Stomach (tissue), 8 donors: ENCODE measurements at regions not wholly inside any gene's neighbourhood (a gene's known extent, or its start where the extent isn't known, plus 50 kb on each side); places are given as distances from the start of the nearest gene placed in this dataset.

Experiments used
- DNase-seq, 2 donors: peaks; one replicate each; pipeline versions ENCODE4 v3.0.0 to v3.0.0-alpha.2; 2013 to 2019
- H3K27ac ChIP-seq, 5 donors: fragments of 200-600 bp in 4 of 5; sonication (generic) in 4 of 5; one replicate each; pipeline ENCODE4 v1.5.1; 2013 to 2019; ENCODE audit warnings: mild to moderate bottlenecking in 1 of 5, moderate library complexity in 1 of 5
- H3K27me3 ChIP-seq, 3 donors: fragments of 200-600 bp; sonication (generic); one replicate each; pipeline ENCODE4 v1.5.1; 2017 to 2019; ENCODE audit warnings: mixed run types in 1 of 3
- H3K36me3 ChIP-seq, 4 donors: fragments of 200-600 bp; sonication (generic); 1 replicate in 3 of 4; 2 replicates in 1 of 4; pipeline ENCODE4 v1.5.1; 2016 to 2019
- H3K4me1 ChIP-seq, 4 donors: fragments of 200-600 bp; sonication (generic); one replicate each; pipeline ENCODE4 v1.5.1; 2016 to 2019
- H3K4me3 ChIP-seq, 4 donors: fragments of 200-600 bp; sonication (generic) in 3 of 4; one replicate each; pipeline ENCODE4 v1.5.1; 2016 to 2019; ENCODE audit warnings: mild to moderate bottlenecking in 1 of 4
- H3K9me3 ChIP-seq, 4 donors: fragments of 200-600 bp; sonication (generic); one replicate each; pipeline ENCODE4 v1.5.1; 2016 to 2019
- CTCF ChIP-seq, 7 experiments: fragments of 450-650 bp in 4 of 7; fragments of 200-600 bp in 3 of 7; sonication (generic) in 3 of 7; IDR thresholded peaks; one replicate each; pipeline ENCODE4 v1.5.1; 2016 to 2019; ENCODE audit warnings: antibody characterized with exemption in 7 of 7, control low read depth in 2 of 7, mild to moderate bottlenecking in 1 of 7
- EP300 ChIP-seq: sonication (generic); formaldehyde crosslinking; IDR thresholded peaks from one replicate; pipeline ENCODE4 v1.6.1; 2017; ENCODE audit warnings: antibody characterized with exemption
- POLR2A ChIP-seq, 4 donors: fragments of 450-650 bp; IDR thresholded peaks; one replicate each; pipeline ENCODE4 v1.6.1; 2016; ENCODE audit warnings: antibody characterized with exemption in 4 of 4, control low read depth in 2 of 4, mild to moderate bottlenecking in 1 of 4, moderate library complexity in 1 of 4
- POLR2AphosphoS5 ChIP-seq, 3 donors: sonication (generic); formaldehyde crosslinking; IDR thresholded peaks; one replicate each; pipeline ENCODE4 v1.6.1; 2016; ENCODE audit warnings: antibody characterized with exemption in 3 of 3
- WGBS, 5 donors: extraction: QIAGEN DNeasy Blood & Tissue Kit in 3 of 5; methylation state at CpG; one replicate each; pipeline versions ENCODE4 v1.1.5 to v1.1.7; 2013 to 2018; 5-methylcytosine and 5-hydroxymethylcytosine counted together
- intact Hi-C: fragments of 100-400 bp; cut with DNase I; formaldehyde crosslinking; loops from one replicate; pipeline ENCODE4 v1.15.1; 2023; ENCODE audit warnings: low total_unique reads
- donor health status: healthy with polysubstance abuse.
- donor health status: Bipolar disorder and iron deficiency.
- donor health status: healthy.

- intact Hi-C loops = no loop called here
- no peaks in the 10 kb centered on the region for H3K9me3 ChIP-seq
- no peak for DNase-seq
- no peak overlapping the region for H3K27ac ChIP-seq
- no peaks in the 10 kb centered on the region for H3K27me3 ChIP-seq
- H3K4me3 ChIP-seq = no peak overlapping the region
- no peaks in the 10 kb centered on the region for H3K4me1 ChIP-seq
- no peaks in the 10 kb centered on the region for H3K36me3 ChIP-seq
- WGBS, 5 donors = 78 to 88% (median 84%) methylated on average over 3 of the region's 3 CpGs
- TF ChIP-seq EP300 (no peak), CTCF (IDR thresholded peaks at IDR 0.05) (no peak), POLR2A (IDR thresholded peaks at IDR 0.05) (no peak), POLR2AphosphoS5 (IDR thresholded peaks at IDR 0.05) (no peak)
Observed at GRCh38 chr4:151939670-151940069, 178.9 kb upstream of the GATB start.

GRCh38 chr4:151935411-151935810, 174.6 kb upstream of the GATB start:
- no peaks in the 10 kb centered on the region for H3K4me1 ChIP-seq
- no peaks in the 10 kb centered on the region for H3K36me3 ChIP-seq
- no peak overlapping the region for H3K4me3 ChIP-seq
- 89 to 94% (median 91%) methylated on average over 1 of the region's 1 CpG for WGBS, 5 donors
- TF ChIP-seq POLR2A (IDR thresholded peaks at IDR 0.05) (no peak), POLR2AphosphoS5 (IDR thresholded peaks at IDR 0.05) (no peak), CTCF (IDR thresholded peaks at IDR 0.05) (no peak), EP300 (no peak)
- no peak for DNase-seq
- H3K27ac ChIP-seq = no peak overlapping the region
- intact Hi-C loops = no loop called here
- no peaks in the 10 kb centered on the region for H3K27me3 ChIP-seq
- no peaks in the 10 kb centered on the region for H3K9me3 ChIP-seq

GRCh38 chr4:151934766-151935165, 174.0 kb upstream of the GATB start:
- H3K27ac ChIP-seq = no peak overlapping the region
- WGBS, 5 donors = 79 to 91% (median 88%) methylated on average over 5 of the region's 5 CpGs
- no peaks in the 10 kb centered on the region for H3K36me3 ChIP-seq
- no peaks in the 10 kb centered on the region for H3K9me3 ChIP-seq
- TF ChIP-seq CTCF (IDR thresholded peaks at IDR 0.05) (no peak), POLR2AphosphoS5 (IDR thresholded peaks at IDR 0.05) (no peak), EP300 (no peak), POLR2A (IDR thresholded peaks at IDR 0.05) (no peak)
- intact Hi-C loops = no loop called here
- no peaks in the 10 kb centered on the region for H3K27me3 ChIP-seq
- H3K4me3 ChIP-seq = no peak overlapping the region
- DNase-seq = no peak
- no peaks in the 10 kb centered on the region for H3K4me1 ChIP-seq

GRCh38 chr4:151933122-151933827, 172.5 kb upstream of the GATB start:
- no peaks in the 10 kb centered on the region for H3K27me3 ChIP-seq
- no peak for DNase-seq
- no peaks in the 10 kb centered on the region for H3K9me3 ChIP-seq
- TF ChIP-seq POLR2AphosphoS5 (IDR thresholded peaks at IDR 0.05) (no peak), CTCF (IDR thresholded peaks at IDR 0.05) (no peak), EP300 (no peak), POLR2A (IDR thresholded peaks at IDR 0.05) (no peak)
- no peak overlapping the region for H3K27ac ChIP-seq
- no peaks in the 10 kb centered on the region for H3K36me3 ChIP-seq
- 82 to 90% (median 89%) methylated on average over 12 to 13 of the region's 13 CpGs for WGBS, 5 donors
- intact Hi-C loops = no loop called here
- H3K4me3 ChIP-seq = no peak overlapping the region
- no peaks in the 10 kb centered on the region for H3K4me1 ChIP-seq
